ENCODE measurements at regions not wholly inside any gene's neighbourhood (a gene's known extent, or its start where the extent isn't known, plus 50 kb on each side); places are given as distances from the start of the nearest gene placed in this dataset.

- peaks cover 3% of the 10 kb centered on the region for H3K36me3 Mint-ChIP-seq (ENCODE audit: low read depth)
- TF ChIP-seq CTCF (IDR thresholded peaks at IDR 0.05; ENCODE audit: unreplicated experiment in 3 of 3) = no peak
- H3K27ac Mint-ChIP-seq = no peak overlapping the region
- H3K4me1 Mint-ChIP-seq = peaks cover under 1% of the 10 kb centered on the region
- no peak overlapping the region for H3K4me3 Mint-ChIP-seq
- H3K27me3 Mint-ChIP-seq (ENCODE audit: low read depth) = no peaks in the 10 kb centered on the region
- no peaks in the 10 kb centered on the region for H3K9me3 Mint-ChIP-seq
These were observed 419.9 kb downstream of the STK39 start for GRCh38 chr2:167827352-167828097.

GRCh38 chr2:167826906-167827305 is 420.5 kb downstream of the STK39 start:
- Mint-ChIP-seq H3K36me3 (ENCODE audit: low read depth) (peaks cover 3% of the 10 kb centered on the region), H3K27ac (no peak overlapping the region), H3K4me3 (no peak overlapping the region), H3K27me3 (ENCODE audit: low read depth) (no peaks in the 10 kb centered on the region), H3K4me1 (no peaks in the 10 kb centered on the region), H3K9me3 (no peaks in the 10 kb centered on the region)
- no peak for TF ChIP-seq CTCF (IDR thresholded peaks at IDR 0.05; ENCODE audit: unreplicated experiment in 3 of 3)

GRCh38 chr2:167825664-167826063 is 421.7 kb downstream of the STK39 start:
- no peaks in the 10 kb centered on the region for H3K4me1 Mint-ChIP-seq
- H3K9me3 Mint-ChIP-seq = no peaks in the 10 kb centered on the region
- peaks cover 7% of the 10 kb centered on the region for H3K36me3 Mint-ChIP-seq (ENCODE audit: low read depth)
- no peaks in the 10 kb centered on the region for H3K27me3 Mint-ChIP-seq (ENCODE audit: low read depth)
- no peak overlapping the region for H3K4me3 Mint-ChIP-seq
- no peak overlapping the region for H3K27ac Mint-ChIP-seq
- no peak for TF ChIP-seq CTCF (IDR thresholded peaks at IDR 0.05; ENCODE audit: unreplicated experiment in 3 of 3)

- TF ChIP-seq CTCF (IDR thresholded peaks at IDR 0.05; ENCODE audit: unreplicated experiment in 3 of 3) = no peak
These were observed 424.5 kb downstream of the STK39 start for GRCh38 chr2:167822690-167823465.

GRCh38 chr2:167820488-167820887 is 426.9 kb downstream of the STK39 start:
- Mint-ChIP-seq H3K27ac (no peak overlapping the region), H3K36me3 (ENCODE audit: low read depth) (peaks cover 18% of the 10 kb centered on the region), H3K4me3 (no peak overlapping the region), H3K27me3 (ENCODE audit: low read depth) (no peaks in the 10 kb centered on the region), H3K4me1 (no peaks in the 10 kb centered on the region), H3K9me3 (no peaks in the 10 kb centered on the region)
- TF ChIP-seq CTCF (IDR thresholded peaks at IDR 0.05; ENCODE audit: unreplicated experiment in 3 of 3) = no peak

More at GRCh38 chr2:167822690-167823465, 424.5 kb downstream of the STK39 start:
- Mint-ChIP-seq H3K27ac (no peak overlapping the region), H3K4me1 (no peaks in the 10 kb centered on the region), H3K9me3 (no peaks in the 10 kb centered on the region), H3K36me3 (ENCODE audit: low read depth) (peaks cover 18% of the 10 kb centered on the region), H3K27me3 (ENCODE audit: low read depth) (no peaks in the 10 kb centered on the region), H3K4me3 (no peak overlapping the region)
